ENCODE measurements at regions not wholly inside any gene's neighbourhood (a gene's known extent, or its start where the extent isn't known, plus 50 kb on each side); places are given as distances from the start of the nearest gene placed in this dataset.

DNA sequence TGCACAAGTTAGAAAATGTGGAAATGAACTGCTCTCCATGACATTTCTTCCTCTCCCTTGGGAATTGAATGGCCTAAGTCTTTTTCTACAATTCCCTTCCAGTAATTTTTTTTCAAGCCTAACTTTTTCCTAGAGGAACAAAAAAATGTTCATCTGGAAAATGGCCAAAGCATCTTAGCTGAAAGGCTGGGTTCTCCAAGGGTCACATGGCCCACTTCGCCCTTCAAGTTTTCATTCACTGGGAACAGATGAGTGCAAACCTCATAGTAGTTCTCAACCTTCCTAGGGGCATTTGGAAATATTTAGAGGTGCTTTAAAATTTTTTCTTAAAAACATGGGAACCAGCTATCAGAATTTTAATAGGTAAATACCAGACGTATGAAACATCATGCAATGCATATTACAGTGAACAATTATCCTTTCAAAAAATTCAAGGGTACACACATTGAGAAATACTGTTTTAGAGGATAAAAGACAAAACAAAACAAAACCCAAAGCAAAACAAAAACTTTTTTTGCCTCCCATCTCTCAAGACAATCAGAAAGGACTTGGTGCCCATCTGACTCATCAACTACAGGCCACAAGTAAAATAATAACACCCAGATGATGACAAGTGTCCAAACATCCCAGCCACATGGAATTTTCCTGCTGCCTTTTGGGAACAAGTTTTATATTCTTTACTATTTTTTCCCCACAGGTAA is 208.8 kb downstream of the SLITRK6 start:
- TF ChIP-seq ZFX (IDR thresholded peaks at IDR 0.05) (no peak), CTCF (conservative IDR thresholded peaks at IDR 0.05) (no peak)
- H3K27ac ChIP-seq, result no peak overlapping the region

GRCh38 chr13:85589021-85589420 is 210.2 kb downstream of the SLITRK6 start:
- TF ChIP-seq ZFX (IDR thresholded peaks at IDR 0.05), result no peak
- TF ChIP-seq CTCF (conservative IDR thresholded peaks at IDR 0.05), result no peak
- H3K27ac ChIP-seq, result no peak overlapping the region

- TF ChIP-seq ZFX (IDR thresholded peaks at IDR 0.05), result no peak
- no peak for TF ChIP-seq CTCF (conservative IDR thresholded peaks at IDR 0.05)
- no peak overlapping the region for H3K27ac ChIP-seq
These were observed 210.9 kb downstream of the SLITRK6 start for GRCh38 chr13:85588359-85588758.

- H3K27ac ChIP-seq, result no peak overlapping the region
- TF ChIP-seq CTCF (conservative IDR thresholded peaks at IDR 0.05), result no peak
- TF ChIP-seq ZFX (IDR thresholded peaks at IDR 0.05), result no peak
These were observed 212.4 kb downstream of the SLITRK6 start for GRCh38 chr13:85586856-85587255.

DNA sequence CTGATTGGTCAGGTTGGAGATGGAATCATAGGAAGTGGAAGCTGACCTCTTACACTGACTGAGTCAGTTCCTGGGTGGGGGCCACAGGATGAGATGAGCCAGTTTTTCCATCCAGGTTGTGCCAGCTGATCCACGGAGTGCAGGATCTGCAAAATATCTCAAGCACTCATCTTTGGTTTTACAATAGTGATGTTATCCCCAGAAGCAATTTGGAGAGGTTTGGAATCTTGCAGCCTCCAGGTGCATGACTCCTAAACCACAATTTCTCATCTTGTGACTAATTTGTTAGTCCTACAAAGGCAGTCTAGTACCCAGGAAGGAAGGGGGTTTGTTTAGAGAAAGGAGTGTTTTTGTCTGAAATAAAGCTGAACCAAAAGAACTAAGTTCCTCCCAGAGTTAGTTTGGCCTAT is 212.8 kb downstream of the SLITRK6 start:
- no peak overlapping the region for H3K27ac ChIP-seq
- TF ChIP-seq ZFX (IDR thresholded peaks at IDR 0.05) (no peak), CTCF (conservative IDR thresholded peaks at IDR 0.05) (no peak)

- H3K27ac ChIP-seq, result no peak overlapping the region
- no peak for TF ChIP-seq CTCF (conservative IDR thresholded peaks at IDR 0.05)
- TF ChIP-seq ZFX (IDR thresholded peaks at IDR 0.05), result no peak
These were observed 216.3 kb downstream of the SLITRK6 start for GRCh38 chr13:85582890-85583289.

- no peak for TF ChIP-seq CTCF (conservative IDR thresholded peaks at IDR 0.05)
- no peak for TF ChIP-seq ZFX (IDR thresholded peaks at IDR 0.05)
- no peak overlapping the region for H3K27ac ChIP-seq
These were observed 224.1 kb downstream of the SLITRK6 start for GRCh38 chr13:85575110-85575509.
